CD4-positive, alpha-beta T cell treated with Interleukin-21 for 1 hour (primary cell): ENCODE measurements at regions not wholly inside any gene's neighbourhood (a gene's known extent, or its start where the extent isn't known, plus 50 kb on each side); places are given as distances from the start of the nearest gene placed in this dataset.
A peak's percentile ranks its signal among the peaks of the same experiment; 100 is the strongest.

Experiments
- DNase-seq: peaks from one replicate; pipeline ENCODE4 v3.0.0-alpha.2; 2020

DNA sequence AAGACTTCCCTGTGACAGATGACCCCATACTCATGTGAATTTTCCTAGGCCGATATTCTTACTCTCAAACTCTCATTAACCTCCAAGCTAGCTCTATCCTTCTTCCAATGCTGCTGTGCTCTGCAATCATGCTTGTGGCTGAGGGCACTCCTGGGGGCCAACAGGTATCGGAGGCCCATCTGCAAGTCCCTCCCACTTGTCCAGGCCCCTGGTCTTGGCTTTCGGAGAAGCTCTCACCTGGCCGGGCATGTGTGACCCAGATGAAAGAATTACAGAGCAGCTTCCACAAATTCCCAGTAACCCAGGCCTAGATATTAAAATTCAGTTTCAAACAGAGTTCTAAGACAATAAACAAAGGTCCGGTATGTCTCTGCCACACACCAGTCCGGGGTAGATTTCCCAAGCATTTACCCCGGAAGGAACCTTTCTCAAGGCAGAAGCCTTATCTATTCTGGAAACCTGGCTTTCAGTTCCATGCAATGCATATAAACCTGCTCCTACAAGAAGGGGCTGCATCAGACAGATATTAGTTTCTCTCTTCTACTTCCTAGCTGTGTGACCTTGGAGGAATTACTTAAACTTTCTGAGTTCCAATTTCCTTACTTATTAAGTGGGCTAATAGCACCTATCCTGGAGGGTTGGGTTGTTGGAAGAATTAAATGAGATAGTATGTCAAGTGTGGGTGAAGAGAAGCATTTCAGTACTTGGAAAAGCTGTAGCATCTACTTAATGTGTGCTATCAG lies 270.8 kb downstream of the PTTG2 start:
- no peak for DNase-seq

DNA sequence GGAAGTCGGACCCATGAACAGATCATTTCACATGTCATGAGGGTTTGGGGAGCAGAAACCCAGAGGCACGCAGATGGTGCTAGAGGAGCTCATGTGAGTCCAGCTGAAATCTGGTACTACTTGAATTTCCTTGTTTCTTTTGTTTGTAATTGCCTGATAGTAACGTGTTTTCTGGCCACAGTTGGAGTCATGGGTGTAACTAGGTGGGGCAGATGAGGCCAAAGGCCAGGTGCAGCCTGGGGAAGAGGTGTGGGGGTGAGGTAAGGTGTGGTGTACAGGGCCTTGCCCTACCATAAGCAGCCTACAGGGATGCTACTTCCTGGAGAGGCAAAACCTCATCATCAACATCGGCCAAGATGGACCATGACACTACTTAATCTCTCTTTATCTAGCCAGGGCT lies 271.4 kb downstream of the PTTG2 start:
- DNase-seq: no peak

DNA sequence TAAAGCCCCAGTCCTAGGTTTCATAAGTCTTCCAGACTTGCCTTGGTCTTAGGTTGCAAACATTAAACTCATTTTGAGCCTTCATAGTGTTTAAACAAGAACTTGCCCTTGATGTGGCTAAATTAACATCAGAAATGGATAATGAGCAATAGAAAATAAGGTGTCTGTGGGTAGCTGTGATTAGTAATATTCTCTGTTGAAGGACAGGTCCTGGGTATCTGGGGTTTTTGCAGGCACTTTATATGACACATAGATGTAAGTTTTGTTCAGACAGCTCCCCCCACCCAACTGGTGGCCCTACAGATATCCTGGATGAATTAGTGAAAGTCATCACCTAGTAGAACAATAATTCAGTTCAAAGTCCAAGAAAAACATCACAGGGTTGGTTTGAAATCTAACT lies 272.5 kb downstream of the PTTG2 start:
- DNase-seq: no peak

DNA sequence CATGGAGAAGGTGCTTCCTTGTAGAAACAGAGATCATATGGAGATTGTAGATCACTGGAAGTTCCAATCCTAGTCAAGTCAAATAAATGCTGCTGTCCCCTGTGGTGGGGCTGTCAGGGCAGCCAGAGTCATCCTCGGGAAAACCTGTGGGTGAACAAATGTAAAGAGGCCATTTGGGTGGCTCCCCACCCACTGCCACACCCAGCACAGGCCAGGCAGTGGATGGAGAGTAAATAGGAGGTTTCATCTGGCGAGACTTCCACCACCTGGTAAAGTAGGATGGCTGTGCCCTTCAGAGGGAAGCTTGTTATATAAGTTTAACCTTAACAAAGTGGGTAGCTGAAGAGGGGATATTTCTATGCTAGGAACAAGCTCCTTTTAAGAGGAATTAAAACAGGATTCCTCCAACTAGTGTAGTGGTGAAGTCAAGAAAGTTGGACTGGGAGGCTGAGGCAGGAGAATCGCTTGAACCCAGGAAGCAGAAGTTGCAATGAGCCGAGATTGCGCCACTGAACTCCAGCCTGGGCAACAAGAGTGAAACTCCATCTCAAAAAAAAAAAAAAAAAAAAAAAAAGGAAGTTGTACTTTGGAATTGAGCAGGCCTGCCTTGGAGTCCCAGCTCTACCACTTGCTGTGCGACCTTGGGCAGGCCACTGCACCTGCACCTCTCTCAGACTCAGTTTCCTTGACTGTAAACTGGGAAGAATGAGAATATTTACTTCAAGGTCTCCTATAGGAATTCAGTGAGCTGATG lies 273.7 kb downstream of the PTTG2 start:
- DNase-seq: no peak

DNA sequence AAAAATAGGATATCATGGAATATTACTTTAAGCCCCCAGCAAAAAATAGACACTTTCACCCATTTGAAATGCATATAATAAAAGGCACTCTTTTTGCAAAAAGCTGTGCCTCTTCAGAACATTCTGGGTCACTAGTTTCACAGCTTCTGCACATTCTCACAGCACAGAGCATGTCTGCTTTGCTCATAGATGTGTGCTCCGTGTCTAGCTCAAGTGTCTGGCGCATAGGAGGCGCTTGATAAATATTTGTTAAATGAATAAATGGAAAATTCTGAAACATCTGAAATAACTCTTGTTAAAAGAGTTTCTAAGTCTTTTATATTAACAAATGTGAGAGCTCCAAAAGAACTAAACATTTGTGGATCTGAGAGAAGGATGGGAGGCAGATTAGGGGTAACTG lies 275.2 kb downstream of the PTTG2 start:
- DNase-seq: no peak

DNA sequence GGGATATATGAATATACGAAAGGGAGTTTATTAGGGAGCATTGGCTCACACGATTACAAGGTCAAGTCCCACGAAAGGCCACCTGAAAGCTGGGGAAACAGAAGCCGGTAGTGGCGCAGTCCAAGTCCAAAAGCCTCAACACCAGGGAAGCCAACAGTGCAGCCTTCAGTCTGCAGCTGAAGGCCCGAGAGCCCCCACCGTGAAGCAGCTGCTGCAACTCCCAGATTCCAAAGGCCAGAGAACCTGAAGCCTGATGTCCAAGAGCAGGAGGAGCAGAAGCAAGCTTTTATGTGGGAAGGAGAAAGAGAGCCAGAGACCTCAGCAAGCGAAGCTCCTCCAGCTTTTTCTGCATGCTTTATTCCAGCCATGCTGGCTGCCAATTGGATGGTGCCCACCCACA lies 275.8 kb downstream of the PTTG2 start:
- DNase-seq: no peak

DNA sequence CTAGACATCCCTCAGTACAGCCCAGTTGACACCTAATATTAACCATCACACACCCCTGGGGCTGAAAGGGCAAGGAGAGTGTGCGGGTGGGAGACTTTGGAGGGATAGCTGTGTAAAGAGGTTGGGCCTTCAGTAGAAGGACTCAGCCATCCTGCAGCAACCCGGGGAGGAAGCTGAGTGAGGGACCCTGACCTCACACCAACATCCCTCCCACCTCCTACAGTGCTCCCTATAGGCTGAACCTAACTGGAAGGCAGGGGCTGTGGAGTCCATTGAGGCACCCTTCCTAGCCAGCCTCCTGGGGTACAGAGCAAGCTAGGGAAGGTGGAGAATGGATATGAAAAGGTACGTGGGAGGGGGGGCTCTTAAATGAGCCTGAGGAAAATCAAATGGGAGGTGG lies 276.3 kb downstream of the PTTG2 start:
- DNase-seq: no peak

DNA sequence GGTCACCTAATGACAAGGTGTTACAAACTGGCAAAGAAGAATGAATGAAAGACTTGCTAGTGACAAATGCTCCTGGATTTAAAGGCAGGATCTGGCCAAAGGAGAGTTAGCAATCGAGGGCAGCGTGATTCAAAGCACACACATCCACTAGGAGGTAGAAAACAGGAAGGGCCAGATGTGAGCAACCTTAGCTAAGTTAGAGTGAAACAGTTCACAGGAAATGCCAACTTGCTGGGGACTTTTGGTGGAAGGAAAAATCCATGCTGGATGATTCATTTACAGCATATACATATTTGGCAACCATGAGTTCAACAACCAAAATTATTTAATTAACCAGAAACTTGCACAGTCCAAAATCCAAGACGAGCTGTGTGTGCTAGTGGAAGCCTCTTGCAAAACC lies 276.9 kb downstream of the PTTG2 start:
- DNase-seq: no peak

DNA sequence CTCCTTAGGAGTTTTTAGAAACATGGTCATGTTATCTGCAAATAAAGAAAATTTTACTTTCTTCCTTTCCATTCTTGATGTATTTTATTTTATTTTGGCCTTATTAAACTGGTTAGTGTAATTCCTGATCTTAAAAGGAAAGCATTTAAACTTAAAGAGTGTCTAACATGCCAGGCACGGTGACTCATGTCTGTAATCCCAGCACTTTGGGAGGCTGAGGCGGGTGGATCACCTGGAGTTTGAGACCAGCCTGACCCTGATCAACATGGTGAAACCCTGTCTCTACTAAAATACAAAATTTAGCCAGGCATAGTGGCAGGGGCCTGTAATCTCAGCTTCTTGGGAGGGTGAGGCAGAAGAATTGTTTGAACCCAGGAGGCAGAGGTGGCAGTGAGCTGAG lies 281.3 kb downstream of the PTTG2 start:
- no peak for DNase-seq

DNA sequence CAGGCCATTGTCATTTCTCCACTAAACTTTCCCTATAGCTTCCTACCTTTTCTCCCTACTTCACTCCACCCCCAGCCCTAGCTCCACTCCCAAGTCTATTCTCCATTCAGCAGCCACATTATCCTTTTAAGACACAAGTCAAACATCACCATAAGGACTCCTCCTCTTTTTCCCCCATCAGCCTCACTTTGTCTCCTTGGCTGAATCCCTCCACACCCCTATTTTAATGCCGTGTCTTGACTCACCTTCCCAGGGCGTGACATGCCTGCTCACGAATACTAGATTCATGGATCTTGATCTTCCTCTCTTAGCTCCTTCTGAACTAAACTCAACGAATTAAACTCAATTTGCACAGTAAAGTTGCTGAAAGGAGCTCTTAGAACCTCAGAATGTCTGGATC lies 281.9 kb downstream of the PTTG2 start:
- DNase-seq: no peak

DNA sequence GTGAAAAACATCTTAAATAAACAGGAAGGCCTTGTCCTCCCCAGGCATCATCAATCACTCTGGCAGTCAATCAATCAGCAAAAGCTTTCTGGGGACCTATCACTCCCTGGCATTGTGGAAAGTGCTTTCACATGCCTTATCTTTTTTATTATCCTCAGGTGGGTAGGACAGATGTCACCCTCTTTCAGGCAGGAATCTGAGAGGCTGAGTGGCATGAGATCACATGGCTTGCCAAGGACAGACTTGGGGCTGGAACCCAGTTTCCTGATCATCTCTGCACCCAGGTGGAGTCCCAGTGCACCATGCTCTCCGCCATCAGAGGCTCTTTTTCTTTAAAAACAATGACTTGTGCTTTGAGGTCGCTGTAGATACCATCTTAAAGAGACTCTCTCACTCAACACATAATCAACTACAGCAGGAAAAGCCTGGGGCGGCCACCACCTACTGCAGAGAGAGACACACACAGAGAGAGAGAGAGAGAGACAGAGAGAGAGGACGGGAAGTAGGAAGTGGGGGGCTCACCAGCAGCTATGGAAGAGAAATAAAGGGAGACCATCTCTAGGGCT lies 282.7 kb downstream of the PTTG2 start:
- peak; percentile 8 for DNase-seq

DNA sequence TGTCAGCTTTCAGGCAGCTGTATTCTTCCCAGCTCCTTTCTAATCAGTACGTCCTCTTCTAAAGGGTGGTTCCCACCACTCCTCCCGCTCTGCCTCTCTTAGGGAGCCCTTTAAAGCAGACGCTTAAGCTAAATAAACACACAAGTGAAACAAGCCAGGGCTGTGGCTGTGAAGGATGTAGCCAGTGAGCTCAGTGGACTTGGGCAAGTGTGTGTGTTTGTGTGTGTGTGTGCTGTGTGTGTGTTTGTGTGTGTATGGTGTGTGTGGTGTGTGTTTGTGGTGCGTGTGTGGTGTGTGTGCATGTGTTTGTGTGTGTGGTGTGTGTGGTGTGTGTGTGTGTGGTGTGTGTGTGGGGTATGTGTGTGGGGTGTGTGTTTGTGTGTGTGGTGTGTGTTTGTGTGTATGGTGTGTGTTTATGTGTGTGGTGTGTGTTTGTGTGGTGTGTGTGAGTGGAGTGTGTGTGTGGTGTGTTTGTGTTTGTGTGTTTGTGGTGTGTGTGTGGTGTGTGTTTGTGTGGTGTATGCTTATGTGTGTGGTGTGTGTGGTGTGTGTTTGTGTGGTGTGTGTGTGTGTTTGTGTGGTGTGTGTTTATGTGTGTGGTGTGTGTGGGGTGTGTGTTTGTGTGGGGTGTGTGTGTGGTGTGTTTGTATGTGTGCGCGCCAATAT lies 283.3 kb downstream of the PTTG2 start:
- DNase-seq: no peak

DNA sequence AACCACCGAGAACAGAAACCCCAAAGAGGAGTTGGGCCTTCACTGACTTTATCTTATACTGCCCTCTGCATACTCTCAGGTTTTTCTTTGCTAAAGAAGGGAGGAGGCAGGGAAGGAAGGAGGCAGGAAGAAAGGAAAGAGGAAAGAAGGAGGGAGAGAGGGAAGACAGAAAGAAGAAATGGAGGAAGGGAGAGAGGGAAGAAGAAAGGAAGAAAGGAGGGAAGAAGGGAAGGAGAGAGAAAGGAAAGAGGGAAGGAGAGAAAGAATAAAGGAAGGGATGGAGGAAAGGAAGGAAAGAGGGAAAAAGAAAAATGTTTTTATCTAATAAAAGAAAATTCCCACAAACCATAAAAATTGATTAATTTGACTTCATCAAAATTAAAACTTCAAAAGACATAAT lies 294.6 kb downstream of the PTTG2 start:
- no peak for DNase-seq

DNA sequence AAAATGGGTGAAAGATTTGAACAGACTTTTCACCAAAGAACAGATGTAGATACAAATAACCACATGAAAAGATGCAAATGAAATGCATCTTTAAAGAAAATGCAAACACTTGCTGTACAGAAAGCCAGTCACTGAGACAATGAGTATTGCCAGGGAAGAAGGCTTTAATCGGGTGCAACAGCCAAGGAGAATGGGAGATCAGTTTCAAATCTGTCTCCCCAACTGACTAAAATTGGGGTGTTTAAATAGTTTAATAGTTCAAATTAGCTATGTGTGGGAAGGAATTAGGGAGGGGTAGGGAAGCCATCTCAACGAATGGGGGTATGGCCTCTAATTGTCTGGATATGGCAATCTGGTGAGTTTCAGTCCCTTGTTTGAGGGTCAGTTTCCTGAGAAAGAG lies 295.4 kb downstream of the PTTG2 start:
- DNase-seq: no peak

DNA sequence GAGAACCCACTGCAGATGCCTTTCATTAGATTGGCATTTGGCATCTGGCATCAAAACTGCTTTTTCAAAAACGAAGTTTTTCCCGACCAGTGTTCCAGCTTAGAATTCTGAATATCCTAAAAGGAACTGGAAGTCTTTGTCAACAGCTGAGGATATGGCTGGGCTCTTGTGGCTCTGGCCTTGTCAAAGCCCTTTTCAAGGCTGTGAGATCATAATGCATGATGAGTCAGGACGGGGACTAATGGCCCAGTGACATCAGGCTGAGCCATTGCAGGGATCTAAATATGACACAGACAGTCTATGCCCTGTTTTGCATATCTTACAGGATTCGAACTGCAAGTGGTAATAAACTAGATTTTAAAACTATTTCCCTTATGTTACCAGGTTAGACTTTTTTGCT lies 306.4 kb downstream of the PTTG2 start:
- no peak for DNase-seq

DNA sequence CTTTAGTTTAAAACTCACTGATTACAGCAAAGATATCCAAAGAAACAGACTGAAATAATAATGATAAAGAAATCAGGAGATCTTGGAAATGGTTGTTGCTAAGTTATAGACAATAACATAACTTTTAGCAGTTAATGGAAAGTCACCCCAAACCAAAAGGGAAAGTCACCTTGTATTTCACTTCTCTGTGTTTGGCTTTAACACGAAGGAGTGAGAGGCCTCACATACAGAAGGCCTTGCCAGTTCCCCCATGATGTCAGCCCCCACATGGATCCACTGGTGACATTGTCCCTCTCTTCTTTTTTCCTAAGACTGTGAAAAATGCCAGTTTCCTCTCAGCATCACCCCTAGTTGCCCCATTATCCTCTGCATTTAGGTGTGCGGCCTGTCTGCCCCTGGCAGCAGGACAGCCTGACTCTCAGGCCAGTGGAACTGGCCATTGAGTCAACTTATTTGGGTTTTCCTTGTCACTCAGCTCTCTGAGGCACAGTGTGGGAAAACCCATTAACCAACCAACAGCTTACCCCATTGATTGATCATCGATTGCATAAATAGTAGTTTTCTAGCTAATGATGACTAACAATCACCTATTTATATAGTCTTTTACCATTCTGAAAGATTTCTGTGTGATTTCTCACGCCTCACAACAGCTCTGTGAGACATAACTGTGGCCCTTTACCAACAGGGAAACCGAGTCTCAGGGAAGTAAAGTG lies 308.1 kb downstream of the PTTG2 start:
- no peak for DNase-seq

DNA sequence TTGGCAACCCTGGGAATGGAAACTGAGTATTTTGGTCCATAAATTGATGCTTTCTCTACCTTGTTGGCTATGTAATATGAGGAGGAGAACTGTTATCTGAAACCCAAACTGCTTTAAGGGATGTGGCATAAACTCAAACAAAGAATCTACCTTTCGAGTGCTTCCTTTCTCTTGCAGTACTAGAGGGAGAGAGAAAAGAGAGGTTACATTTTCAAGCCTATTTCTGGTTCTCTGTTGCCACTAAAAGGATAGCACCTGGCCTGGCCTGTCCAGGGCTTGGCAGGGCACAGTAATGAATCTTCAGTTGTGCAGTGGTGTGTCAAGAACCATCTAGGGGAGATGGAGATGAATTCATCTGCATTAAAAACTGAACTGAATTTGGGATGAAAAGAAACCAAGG lies 308.6 kb downstream of the PTTG2 start:
- DNase-seq: no peak

DNA sequence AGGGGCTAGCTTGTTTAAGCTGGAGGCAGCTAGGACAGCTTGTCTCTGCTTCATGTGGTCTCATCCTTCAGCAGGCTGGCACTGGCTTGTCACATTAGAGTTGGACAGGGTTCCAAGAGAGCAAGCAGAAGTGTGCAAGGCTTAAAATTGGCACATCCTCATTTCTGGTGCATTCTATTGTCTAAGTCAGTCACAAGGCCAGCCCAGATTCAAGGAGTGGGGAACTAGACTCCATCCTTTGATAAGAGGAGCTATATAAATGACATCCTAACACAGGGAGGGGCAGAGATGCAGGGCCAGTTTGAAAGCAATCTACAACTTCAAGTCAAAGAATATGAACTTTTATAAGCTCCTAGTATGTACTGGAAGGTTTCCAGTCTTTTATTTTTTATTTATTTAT lies 313.2 kb downstream of the PTTG2 start:
- no peak for DNase-seq

DNA sequence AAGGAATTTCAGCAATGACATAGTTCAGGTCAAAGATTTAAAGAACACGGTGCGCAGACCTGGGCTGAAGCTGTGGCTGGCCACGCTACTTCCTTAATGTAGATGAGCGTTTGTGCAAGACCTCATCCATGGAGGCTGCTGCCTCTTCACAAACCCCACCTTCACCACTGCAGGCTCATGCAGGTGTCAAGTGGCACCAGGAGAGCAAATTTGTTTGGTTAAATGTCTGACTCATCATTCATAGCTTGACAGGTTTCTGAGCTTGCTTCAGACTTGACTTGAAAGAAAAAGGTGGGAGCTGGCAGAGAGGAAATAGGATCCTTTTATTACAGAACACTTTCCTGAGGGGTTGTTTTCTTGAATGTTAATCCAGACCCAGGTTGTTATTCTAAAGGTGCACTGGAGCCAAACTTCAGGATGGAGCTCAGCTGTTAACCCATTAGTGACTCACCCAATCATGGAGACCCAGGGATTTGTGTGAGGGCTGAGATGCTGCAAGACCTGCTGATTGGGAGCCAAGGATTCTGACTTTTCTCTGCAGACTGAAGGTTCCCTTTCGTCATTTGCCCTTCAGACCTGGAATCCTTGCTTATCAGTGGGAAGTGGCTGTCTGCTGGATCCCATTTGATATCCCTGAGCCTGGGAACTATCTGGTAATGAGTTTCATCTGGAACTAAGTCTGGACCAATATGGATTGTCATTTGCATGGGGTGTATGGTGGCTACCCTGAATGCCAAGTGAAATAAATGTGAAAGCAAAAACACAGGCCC lies 315.3 kb downstream of the PTTG2 start:
- no peak for DNase-seq

DNA sequence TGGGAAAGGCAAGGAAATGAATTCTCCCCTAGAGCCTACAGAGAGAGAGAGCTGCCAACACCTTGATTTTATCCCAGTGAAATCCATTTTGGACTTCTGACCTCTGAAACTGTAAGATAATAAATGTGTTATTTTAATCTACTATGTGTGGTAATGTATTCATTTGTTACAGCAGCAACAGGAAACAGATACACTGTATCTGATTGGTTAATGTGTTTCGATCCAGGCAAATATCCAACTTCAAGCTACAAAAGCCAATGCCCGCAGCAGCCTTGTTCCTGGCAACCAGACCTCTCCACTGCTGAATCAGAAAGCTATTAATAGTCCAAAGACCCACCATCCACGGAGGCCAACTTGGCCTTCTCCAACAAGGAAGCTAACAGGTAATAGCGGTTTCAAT lies 318.1 kb downstream of the PTTG2 start:
- no peak for DNase-seq

DNA sequence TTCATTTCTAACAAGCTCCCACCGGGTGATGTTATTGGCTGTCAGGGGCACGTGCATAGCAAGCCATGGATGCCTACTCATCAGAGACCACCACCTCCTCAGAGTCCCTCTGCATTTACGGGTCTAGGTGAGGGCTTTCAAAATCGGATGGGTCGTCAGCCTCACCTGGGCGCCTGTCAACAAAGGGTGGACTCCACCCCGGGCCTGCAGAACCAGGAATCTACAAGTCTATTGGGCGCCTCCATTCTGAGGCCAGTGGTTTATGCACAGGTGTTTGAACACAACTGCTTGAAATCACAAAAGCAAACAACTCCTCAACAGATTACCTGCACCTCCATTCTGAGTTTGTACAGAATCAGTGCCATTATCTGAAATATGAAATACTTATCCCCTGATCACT lies 318.9 kb downstream of the PTTG2 start:
- DNase-seq: no peak

DNA sequence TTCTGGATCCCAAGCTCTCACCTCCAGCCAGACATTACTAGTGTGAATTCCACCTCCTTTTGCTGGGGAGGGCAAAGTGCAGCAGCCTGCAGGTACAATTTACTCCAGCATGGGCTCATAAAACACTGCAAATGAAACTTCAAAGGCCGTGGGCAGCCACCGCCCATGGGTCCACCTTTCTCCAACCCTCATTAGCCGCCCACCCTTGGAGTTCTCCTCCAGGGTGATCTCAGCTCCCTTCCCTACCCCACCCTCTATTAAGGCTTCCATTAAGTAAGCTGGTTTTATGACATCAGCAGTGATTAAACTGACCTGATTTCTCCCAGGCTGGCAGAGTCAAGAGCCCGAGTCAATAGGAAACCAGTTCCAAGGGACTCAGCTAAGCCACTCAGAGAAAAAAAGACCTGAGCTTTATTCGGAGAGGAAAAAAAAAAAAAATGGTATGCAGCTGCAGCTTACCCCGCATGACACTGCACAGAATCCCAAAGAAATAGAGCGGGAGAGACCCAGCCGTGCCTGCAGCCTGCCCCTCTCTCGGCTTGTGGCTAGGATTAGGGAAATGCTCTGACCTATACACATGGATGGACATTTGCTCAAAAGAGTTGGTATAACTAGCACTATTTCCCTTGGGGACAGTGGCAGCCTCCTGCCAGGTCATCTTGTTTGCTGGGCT lies 319.6 kb downstream of the PTTG2 start:
- DNase-seq: no peak
